ENCODE measurements at regions not wholly inside any gene's neighbourhood (a gene's known extent, or its start where the extent isn't known, plus 50 kb on each side); places are given as distances from the start of the nearest gene placed in this dataset.

DNA sequence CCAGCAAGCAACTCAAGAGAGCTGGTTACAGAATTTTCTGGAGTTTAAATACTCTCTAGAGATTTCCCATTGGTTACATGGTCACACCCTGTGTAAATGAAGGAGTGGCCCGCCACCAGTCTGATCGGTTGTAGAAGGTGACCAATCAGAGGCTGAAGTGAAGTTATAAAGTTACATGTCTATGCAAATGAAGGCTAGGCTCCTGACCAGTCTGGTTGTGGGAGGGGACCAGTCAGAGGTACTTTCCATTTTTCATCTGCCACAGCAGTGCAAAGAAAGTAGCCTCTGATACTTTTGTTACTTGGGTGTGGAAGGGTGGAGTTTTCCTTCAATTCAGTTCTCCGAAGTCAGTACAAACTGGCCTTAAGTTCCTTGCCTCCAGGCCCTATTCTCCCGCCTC lies 273.7 kb downstream of the BARHL2 start:
- 5% methylated on average over 4 of the region's 4 CpGs for WGBS (ENCODE audit: missing lambda C conversion rate)
- Histone ChIP-seq H3K27ac (no peak overlapping the region), H3K4me3 (no peak overlapping the region), H3K9me3 (no peaks in the 10 kb centered on the region), H3K4me1 (no peaks in the 10 kb centered on the region), H3K4me2 (no peak overlapping the region)
- DNase-seq (ENCODE audit: low read depth in 1 of 2, low spot score in 1 of 2) (peak in 1 of 2 experiments; percentile 1), ATAC-seq (no peak), FAIRE-seq (no peak)
- TF ChIP-seq FOXS1 (CRISPR knock-in tag; IDR thresholded peaks at IDR 0.05), result no peak
- no peak for TF ChIP-seq HOXA7 (CRISPR knock-in tag; IDR thresholded peaks at IDR 0.05)
- no peak for TF ChIP-seq JUN (IDR thresholded peaks at IDR 0.05)
- no peak for TF ChIP-seq ESRRA (IDR thresholded peaks at IDR 0.05; ENCODE audit: borderline replicate concordance, low read length)
- TF ChIP-seq MYC (IDR thresholded peaks at IDR 0.05; ENCODE audit: borderline replicate concordance, low read length), result no peak
- no peak for TF ChIP-seq EHMT2 (IDR thresholded peaks at IDR 0.05; ENCODE audit: low read depth)
- no peak for TF ChIP-seq HOXB13 (CRISPR knock-in tag; IDR thresholded peaks at IDR 0.05; ENCODE audit: low read depth)
- TF ChIP-seq CBX2 (IDR thresholded peaks at IDR 0.05; ENCODE audit: borderline replicate concordance, low read depth), result no peak
- TF ChIP-seq CHD2 (IDR thresholded peaks at IDR 0.05; ENCODE audit: low read length, partially characterized antibody), result no peak
- TF ChIP-seq RARB (CRISPR knock-in tag; IDR thresholded peaks at IDR 0.05), result no peak
- no peak for TF ChIP-seq SREBF2 (IDR thresholded peaks at IDR 0.05)
- no peak for TF ChIP-seq ZFP36 (IDR thresholded peaks at IDR 0.05; ENCODE audit: borderline replicate concordance, partially characterized antibody)
- no peak for TF ChIP-seq NFE2L2 (conservative IDR thresholded peaks at IDR 0.05; ENCODE audit: low read length)
- TF ChIP-seq RNF2 (IDR thresholded peaks at IDR 0.05; ENCODE audit: borderline replicate concordance, low read depth), result no peak
- CTCF ChIA-PET, result no interaction called here
- POLR2A ChIA-PET, result no interaction called here

DNA sequence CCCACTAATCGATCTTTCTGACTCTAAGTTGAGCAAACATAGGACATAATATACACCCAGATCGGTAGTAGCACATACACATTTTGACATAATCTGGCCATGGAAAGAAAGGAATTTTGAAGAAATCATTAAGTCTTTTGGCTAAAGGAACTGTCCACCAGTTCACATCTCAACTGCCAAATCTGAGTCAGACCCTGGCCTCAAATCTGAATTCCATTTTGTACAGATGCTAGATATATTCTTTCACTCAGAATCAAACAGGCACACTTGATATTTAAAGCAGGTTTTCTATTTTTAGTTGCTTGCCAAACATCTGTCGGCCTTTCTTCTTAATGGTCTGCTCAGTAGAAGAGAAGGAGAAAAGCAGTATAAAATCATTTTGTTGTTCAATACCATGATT lies 281.8 kb downstream of the BARHL2 start:
- Histone ChIP-seq H3K4me3 (no peak overlapping the region), H3K27ac (no peak overlapping the region), H3K9me3 (no peaks in the 10 kb centered on the region), H3K4me1 (no peaks in the 10 kb centered on the region), H3K4me2 (no peak overlapping the region)
- ChIA-PET POLR2A (no interaction called here), CTCF (no interaction called here)
- FAIRE-seq (no peak), DNase-seq (ENCODE audit: low read depth in 1 of 2, low spot score in 1 of 2) (no peak), ATAC-seq (no peak)
- WGBS (ENCODE audit: missing lambda C conversion rate), result 0% methylated on average over 3 of the region's 3 CpGs
- TF ChIP-seq TFCP2L1 (CRISPR knock-in tag; IDR thresholded peaks at IDR 0.05), result no peak
- no peak for TF ChIP-seq CBX8 (IDR thresholded peaks at IDR 0.05)
- TF ChIP-seq PHF8 (IDR thresholded peaks at IDR 0.05; ENCODE audit: borderline replicate concordance, low read depth), result no peak

DNA sequence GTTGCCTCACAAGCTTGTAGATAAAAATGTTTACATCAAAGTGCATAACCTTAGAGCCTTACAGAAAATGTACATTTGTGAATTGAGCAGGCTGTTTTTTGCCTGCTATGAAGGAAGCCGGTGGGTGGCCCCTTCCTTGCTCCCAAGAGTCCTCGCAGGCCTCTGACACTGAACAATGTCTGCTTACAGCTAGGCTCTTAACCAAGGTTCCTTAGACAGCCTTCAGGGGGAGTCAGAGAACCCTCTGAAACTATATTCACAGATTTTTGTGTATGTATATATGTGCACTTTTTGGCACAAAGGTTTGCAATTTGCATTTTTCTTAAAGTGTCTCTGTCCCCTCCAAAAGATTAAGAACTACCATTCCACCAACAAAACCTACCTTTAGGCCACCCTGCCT lies 282.6 kb downstream of the BARHL2 start:
- 0% methylated on average over 2 of the region's 2 CpGs for WGBS (ENCODE audit: missing lambda C conversion rate)
- POLR2A ChIA-PET, result no interaction called here
- CTCF ChIA-PET, result no interaction called here
- Histone ChIP-seq H3K27ac (no peak overlapping the region), H3K9me3 (no peaks in the 10 kb centered on the region), H3K4me1 (no peaks in the 10 kb centered on the region), H3K4me2 (no peak overlapping the region), H3K4me3 (no peak overlapping the region)
- DNase-seq (ENCODE audit: low read depth in 1 of 2, low spot score in 1 of 2) (peak in 1 of 2 experiments; percentile 1), ATAC-seq (peak; percentile 50 to 53; a peak in 2 of 6 replicates), FAIRE-seq (no peak)
- no peak for TF ChIP-seq HOXB5 (CRISPR knock-in tag; IDR thresholded peaks at IDR 0.05)
- TF ChIP-seq NR3C1 (IDR thresholded peaks at IDR 0.05), result no peak
- TF ChIP-seq BCL3 (IDR thresholded peaks at IDR 0.05), result no peak
- TF ChIP-seq JUNB (IDR thresholded peaks at IDR 0.05), result no peak
- no peak for TF ChIP-seq ELK1 (IDR thresholded peaks at IDR 0.05; ENCODE audit: low read depth, low read length)
- TF ChIP-seq TP53 (CRISPR knock-in tag; IDR thresholded peaks at IDR 0.05), result no peak
- no peak for TF ChIP-seq MAFK (IDR thresholded peaks at IDR 0.05; ENCODE audit: partially characterized antibody)
- no peak for TF ChIP-seq KDM1A (IDR thresholded peaks at IDR 0.05; ENCODE audit: low read depth)
- TF ChIP-seq NFE2L2 (conservative IDR thresholded peaks at IDR 0.05; ENCODE audit: low read length), result no peak
- no peak for TF ChIP-seq HOXA7 (CRISPR knock-in tag; IDR thresholded peaks at IDR 0.05)
- TF ChIP-seq, protein P1, sequence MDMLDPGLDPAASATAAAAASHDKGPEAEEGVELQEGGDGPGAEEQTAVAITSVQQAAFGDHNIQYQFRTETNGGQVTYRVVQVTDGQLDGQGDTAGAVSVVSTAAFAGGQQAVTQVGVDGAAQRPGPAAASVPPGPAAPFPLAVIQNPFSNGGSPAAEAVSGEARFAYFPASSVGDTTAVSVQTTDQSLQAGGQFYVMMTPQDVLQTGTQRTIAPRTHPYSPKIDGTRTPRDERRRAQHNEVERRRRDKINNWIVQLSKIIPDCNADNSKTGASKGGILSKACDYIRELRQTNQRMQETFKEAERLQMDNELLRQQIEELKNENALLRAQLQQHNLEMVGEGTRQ (IDR thresholded peaks at IDR 0.05), result no peak
- no peak for TF ChIP-seq SMC3 (IDR thresholded peaks at IDR 0.05)
- TF ChIP-seq RAD21 (conservative IDR thresholded peaks at IDR 0.05 in 1 of 2, IDR thresholded peaks at IDR 0.05 in 1 of 2), result no peak
- no peak for TF ChIP-seq POLR2AphosphoS2 (conservative IDR thresholded peaks at IDR 0.05; ENCODE audit: low read length)
- no peak for TF ChIP-seq EHF (CRISPR knock-in tag; IDR thresholded peaks at IDR 0.05)
- no peak for TF ChIP-seq RFX5 (IDR thresholded peaks at IDR 0.05)
- no peak for TF ChIP-seq MYC (IDR thresholded peaks at IDR 0.05; ENCODE audit: borderline replicate concordance, low read length)
